NCI-H526 treated with DMSO at 0.1 percent for 48 hours (cell line): ENCODE measurements at regions not wholly inside any gene's neighbourhood (a gene's known extent, or its start where the extent isn't known, plus 50 kb on each side); places are given as distances from the start of the nearest gene placed in this dataset.
"Not testable (repeated sequence)": the region's sequence is repeated elsewhere in the genome, so short reads cannot be mapped to it uniquely, and the experiment has no call there.

ENCODE experiments used
- DNase-seq: peaks from one replicate; lab custom pipeline; 2025; lab: John Stamatoyannopoulos, UW

GRCh38 chr21:9943639-9944038 is 577.7 kb upstream of the TPTE start:
- DNase-seq = not testable (repeated sequence)

GRCh38 chr21:9946057-9946456 is 575.3 kb upstream of the TPTE start:
- DNase-seq = not testable (repeated sequence)

GRCh38 chr21:9949510-9950289 is 571.7 kb upstream of the TPTE start:
- not testable (repeated sequence) for DNase-seq

GRCh38 chr21:9950363-9950762 is 571.0 kb upstream of the TPTE start:
- DNase-seq = not testable (repeated sequence)

- DNase-seq = not testable (repeated sequence)
Measured at GRCh38 chr21:9958791-9959190, 562.6 kb upstream of the TPTE start.

DNA sequence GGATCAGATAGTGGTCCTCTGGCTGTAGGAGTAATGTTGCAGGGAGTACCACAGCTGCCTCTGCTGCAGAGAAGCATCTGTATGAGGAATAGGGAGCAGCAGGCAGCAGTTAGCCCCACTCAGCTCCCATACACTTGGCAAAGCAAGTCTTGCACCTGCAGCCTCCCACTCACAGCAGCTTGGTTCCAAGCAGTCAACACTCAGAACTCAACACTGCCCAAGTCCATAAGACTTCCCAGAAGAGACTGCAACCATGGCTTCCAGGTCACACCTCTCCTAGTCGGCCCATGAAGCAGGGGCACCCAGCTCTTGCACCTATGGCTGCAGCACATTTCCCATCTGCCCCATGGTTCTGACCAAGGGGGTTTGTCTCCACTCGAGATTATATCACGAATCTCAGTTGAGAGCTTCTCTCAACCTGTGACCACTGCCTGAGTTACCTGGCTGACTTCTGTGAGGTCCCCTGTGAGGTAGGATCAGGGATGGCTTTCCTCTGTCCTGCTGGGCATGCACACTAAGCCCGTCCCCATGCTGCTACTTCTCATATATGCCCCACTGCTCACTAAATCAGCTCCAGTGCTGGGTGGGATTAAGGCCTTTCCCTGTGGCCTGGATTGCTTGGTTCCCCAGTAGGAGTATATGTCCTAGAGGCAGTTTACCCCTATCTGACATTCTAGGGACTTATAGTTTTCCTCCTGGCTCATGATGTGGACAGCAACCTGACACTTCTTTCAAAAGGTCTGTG is 562.0 kb upstream of the TPTE start:
- DNase-seq = not testable (repeated sequence)

DNA sequence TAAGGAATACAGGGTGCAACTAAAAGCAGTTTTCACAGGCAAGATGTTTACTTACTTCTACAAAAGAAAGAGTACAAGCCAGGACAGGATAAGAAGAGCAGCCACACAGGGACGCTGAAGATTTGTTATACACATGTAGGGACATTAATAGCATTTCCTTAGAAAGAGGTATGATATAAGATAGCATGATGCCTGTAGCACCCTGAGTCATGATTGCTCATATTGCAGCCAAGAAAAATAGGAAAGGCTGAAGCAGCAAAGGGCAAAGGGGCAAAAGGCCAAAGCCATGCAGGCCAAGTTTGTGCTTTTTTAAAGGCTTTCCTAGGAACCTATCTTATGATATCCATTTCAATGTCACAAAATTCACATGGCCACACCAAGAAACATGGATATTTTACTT is 552.0 kb upstream of the TPTE start:
- DNase-seq = not testable (repeated sequence)

DNA sequence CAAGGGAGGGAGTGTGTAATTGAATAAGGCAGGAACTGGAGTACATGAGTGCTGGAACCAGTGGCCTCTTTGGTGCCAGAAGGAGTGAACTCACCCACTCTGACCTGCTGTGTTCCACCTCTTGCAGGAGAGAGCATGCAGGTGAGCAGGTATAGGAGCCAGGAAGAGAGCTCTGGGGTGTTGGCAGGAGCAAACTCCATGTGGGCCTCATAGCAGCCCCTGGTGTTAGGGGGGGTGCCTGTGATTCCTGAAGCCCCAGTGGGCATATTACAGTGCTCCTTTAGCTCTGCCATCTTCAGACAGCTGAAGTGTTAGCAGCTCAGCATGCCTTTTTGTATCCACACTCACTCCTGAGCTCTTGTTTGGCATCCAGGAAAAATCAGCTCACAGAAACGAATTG is 549.4 kb upstream of the TPTE start:
- not testable (repeated sequence) for DNase-seq

GRCh38 chr21:9978371-9978770 is 543.0 kb upstream of the TPTE start:
- not testable (repeated sequence) for DNase-seq

- DNase-seq = not testable (repeated sequence)
Measured at GRCh38 chr21:9997507-9997906, 523.9 kb upstream of the TPTE start.

DNA sequence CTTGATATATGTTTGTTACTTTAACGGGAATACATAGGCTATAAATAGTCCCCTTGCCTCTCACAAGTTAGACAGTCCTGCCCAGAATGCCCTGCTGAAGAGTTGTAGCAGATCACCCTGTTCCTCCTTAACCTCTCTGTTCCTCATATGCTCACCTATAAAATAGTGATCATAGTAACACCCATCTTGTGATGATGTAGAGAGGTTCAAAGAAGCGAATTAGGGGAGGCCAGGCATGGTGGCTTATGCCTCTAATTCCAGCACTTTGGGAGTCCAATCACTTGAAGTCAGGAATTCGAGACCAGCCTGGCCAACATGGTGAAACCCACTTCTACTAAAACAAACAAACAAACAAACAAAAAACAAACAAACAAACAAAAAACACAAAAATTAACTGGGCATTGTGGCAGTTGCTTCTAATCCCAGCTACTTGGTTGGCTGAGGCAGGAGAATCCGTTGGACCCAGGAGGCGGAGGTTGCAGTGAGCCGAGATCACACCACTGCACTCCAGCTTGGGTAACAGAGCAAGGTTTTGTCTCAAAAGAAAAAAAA is 518.5 kb upstream of the TPTE start:
- DNase-seq = not testable (repeated sequence)

- DNase-seq = not testable (repeated sequence)
Measured at GRCh38 chr21:10005791-10006190, 515.6 kb upstream of the TPTE start.

DNA sequence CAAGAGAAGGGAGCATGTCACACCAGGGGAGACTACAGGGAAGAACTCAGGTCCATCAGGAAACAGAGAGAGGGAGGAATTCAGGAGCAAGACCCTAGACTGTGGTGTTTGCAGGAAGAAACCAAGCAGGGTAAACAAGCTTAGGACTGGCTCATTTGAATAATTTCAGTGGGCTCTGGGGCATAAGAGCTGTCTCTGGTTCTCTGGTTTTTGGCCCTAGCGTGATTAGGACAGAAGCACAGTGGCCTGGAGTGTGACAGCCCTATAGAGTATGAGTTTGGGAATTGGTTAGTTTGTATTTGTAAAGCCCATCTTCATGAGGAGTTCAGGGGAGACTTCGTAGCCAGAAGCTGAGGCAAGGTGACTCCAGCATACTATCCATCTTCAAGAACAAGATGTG is 504.4 kb upstream of the TPTE start:
- DNase-seq = not testable (repeated sequence)

- not testable (repeated sequence) for DNase-seq
Measured at GRCh38 chr21:10017757-10018156, 503.6 kb upstream of the TPTE start.

DNA sequence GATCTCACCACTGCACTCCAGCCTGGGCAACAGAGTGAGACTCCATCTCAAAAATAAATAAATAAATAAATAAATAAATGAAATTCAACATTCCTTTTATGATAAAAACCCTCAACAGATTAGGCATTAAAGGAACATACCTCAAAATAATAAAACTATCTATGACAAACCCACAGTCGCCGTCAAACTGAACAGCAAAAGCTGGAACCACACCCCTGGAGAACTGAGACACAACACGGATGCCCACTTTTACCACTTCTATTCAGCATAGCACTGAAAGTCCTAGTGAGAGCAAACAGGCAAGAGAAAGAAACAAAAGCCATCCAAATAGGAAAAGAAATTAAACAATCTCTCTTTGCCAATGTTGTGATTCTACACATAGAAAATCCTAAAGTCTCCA is 499.9 kb upstream of the TPTE start:
- DNase-seq = not testable (repeated sequence)

- DNase-seq = not testable (repeated sequence)
Measured at GRCh38 chr21:10022745-10023144, 498.6 kb upstream of the TPTE start.
